ENCODE measurements at regions not wholly inside any gene's neighbourhood (a gene's known extent, or its start where the extent isn't known, plus 50 kb on each side); places are given as distances from the start of the nearest gene placed in this dataset.

- no peak for TF ChIP-seq POLR2A (IDR thresholded peaks at IDR 0.05; ENCODE audit: extremely low read depth, insufficient read length)
- TF ChIP-seq CTCF (IDR thresholded peaks at IDR 0.05; ENCODE audit: low read depth, low read length): no peak
These were observed 1551.9 kb downstream of the EFNB2 start for GRCh38 chr13:104983601-104984000.

All from NB4 (cell line).